SK-N-SH (cell line): ENCODE measurements at regions not wholly inside any gene's neighbourhood (a gene's known extent, or its start where the extent isn't known, plus 50 kb on each side); places are given as distances from the start of the nearest gene placed in this dataset.

Experiments used
- CTCF ChIA-PET: fragments of 300-600, 350-600 bp; formaldehyde crosslinking; extraction: SDS; loops from one replicate; lab custom pipeline; 2021; lab: Yijun Ruan, JAX
- POLR2A ChIA-PET: fragments of 350-600 bp; sonication (Branson Sonifier 250); formaldehyde crosslinking; extraction: SDS; loops from one replicate; lab custom pipeline; 2020; ENCODE audit warnings: antibody characterized with exemption, inconsistent platforms; lab: Yijun Ruan, JAX
- DNase-seq: peaks from one replicate; pipeline ENCODE4 v3.0.0; 2012
- H2AFZ ChIP-seq: fragments of 200-600 bp; sonication (generic); 2 replicates; pipeline ENCODE4 v1.8.1; 2016; ENCODE audit warnings: antibody characterized with exemption, mild to moderate bottlenecking, low read depth
- H3F3A ChIP-seq: fragments of 200-600 bp; sonication (generic); replicated peaks from 2 replicates; pipeline ENCODE3; 2016; ENCODE audit warnings: antibody characterized with exemption, mild to moderate bottlenecking; ENCODE audit not compliant: insufficient read depth
- H3K27ac ChIP-seq, 2 experiments: fragments of 200-500 bp in 1 of 2; fragments of 200-600 bp in 1 of 2; sonication (Bioruptor generic) in 1 of 2; sonication (generic), shearing (Covaris generic) in 1 of 2; 2 replicates each; pipeline versions ENCODE4 v1.5.1 to v1.6.1; 2014 to 2016; ENCODE audit warnings: low read depth in 2 of 2, inconsistent platforms in 1 of 2, low read length in 1 of 2, mild to moderate bottlenecking in 1 of 2, mixed read lengths in 1 of 2
- H3K27me3 ChIP-seq: fragments of 200-600 bp; sonication (generic), shearing (Covaris generic); 2 replicates; pipeline ENCODE4 v1.6.1; 2016; ENCODE audit warnings: mixed run types; ENCODE audit not compliant: insufficient read depth
- H3K36me3 ChIP-seq, 2 experiments: fragments of 200-500 bp in 1 of 2; fragments of 200-600 bp in 1 of 2; sonication (Bioruptor generic) in 1 of 2; sonication (generic) in 1 of 2; replicated peaks in 1 of 2; 2 replicates each; pipeline versions ENCODE3 to v1.5.1; 2014 to 2016; ENCODE audit warnings: low read length in 1 of 2, mild to moderate bottlenecking in 1 of 2; ENCODE audit not compliant: insufficient read depth in 2 of 2, control insufficient read depth in 1 of 2
- H3K4me1 ChIP-seq, 2 experiments: fragments of 200-500 bp in 1 of 2; fragments of 200-600 bp in 1 of 2; sonication (Bioruptor generic) in 1 of 2; sonication (generic), shearing (Covaris generic) in 1 of 2; 2 replicates each; pipeline versions ENCODE4 v1.5.1 to v1.6.1; 2014 to 2016; ENCODE audit warnings: low read depth in 1 of 2, low read length in 1 of 2, mixed run types in 1 of 2; ENCODE audit not compliant: insufficient read depth in 2 of 2, control insufficient read depth in 1 of 2
- H3K4me2 ChIP-seq: fragments of 200-600 bp; sonication (generic), shearing (Covaris generic); 2 replicates; pipeline ENCODE4 v1.6.1; 2017; ENCODE audit warnings: mixed run types
- H3K4me3 ChIP-seq, 2 experiments: fragments of 200-500 bp in 1 of 2; fragments of 200-600 bp in 1 of 2; sonication (Bioruptor generic) in 1 of 2; sonication (generic), shearing (Covaris generic) in 1 of 2; 2 replicates each; pipeline versions ENCODE4 v1.5.1 to v1.8.1; 2014 to 2016; ENCODE audit warnings: low read depth in 2 of 2, inconsistent platforms in 1 of 2, low read length in 1 of 2, mild to moderate bottlenecking in 1 of 2, mixed read lengths in 1 of 2, moderate library complexity in 1 of 2
- H3K79me2 ChIP-seq: fragments of 200-600 bp; sonication (generic); 2 replicates; pipeline ENCODE4 v1.8.1; 2017; ENCODE audit warnings: mild to moderate bottlenecking; ENCODE audit not compliant: insufficient read depth
- H3K9ac ChIP-seq: fragments of 200-600 bp; sonication (generic); 2 replicates; pipeline ENCODE4 v1.6.1; 2017; ENCODE audit warnings: mixed run types
- H3K9me2 ChIP-seq: fragments of 200-600 bp; sonication (generic); 2 replicates; pipeline ENCODE4 v1.6.1; 2017; ENCODE audit warnings: mixed run types
- H3K9me3 ChIP-seq: fragments of 200-600 bp; sonication (generic); 2 replicates; pipeline ENCODE4 v1.6.1; 2017; ENCODE audit warnings: mixed run types, mild to moderate bottlenecking, moderate library complexity
- H4K20me1 ChIP-seq: fragments of 200-600 bp; sonication (generic); 2 replicates; pipeline ENCODE4 v1.6.1; 2017; ENCODE audit warnings: mild to moderate bottlenecking, mixed run types; ENCODE audit not compliant: insufficient read depth
- EZH2phosphoT487 ChIP-seq: fragments of 200-600 bp; sonication (generic); IDR thresholded peaks from 2 replicates; pipeline ENCODE4 v1.6.1; 2017; ENCODE audit warnings: low read depth, mixed run types, mild to moderate bottlenecking, antibody characterized with exemption, moderate library complexity, borderline replicate concordance
- RXRA ChIP-seq: IDR thresholded peaks from 2 replicates; pipeline ENCODE4 v1.4.0; 2012; ENCODE audit warnings: low read depth, mild to moderate bottlenecking, borderline replicate concordance
- SMC3 ChIP-seq: IDR thresholded peaks from 2 replicates; pipeline ENCODE4 v1.6.1; 2012; ENCODE audit warnings: low read depth, low read length, improper control_type of control experiment
- TCF12 ChIP-seq: IDR thresholded peaks from 2 replicates; pipeline ENCODE4 v1.4.0; 2012
- ZBTB33 ChIP-seq: IDR thresholded peaks from 2 replicates; pipeline ENCODE4 v1.4.0; 2012; ENCODE audit warnings: low read depth, borderline replicate concordance
- WGBS: methylation state at CpG from one replicate; pipeline ENCODE4 v1.1.6; 2017; ENCODE audit warnings: low lambda C conversion rate; 5-methylcytosine and 5-hydroxymethylcytosine counted together
- TF ChIP-seq, protein P1 (sequence below): IDR thresholded peaks from 2 replicates; pipeline ENCODE4; 2012
- TF ChIP-seq, protein P2 (sequence below): IDR thresholded peaks from 2 replicates; pipeline ENCODE4 v1.4.0; 2012; ENCODE audit warnings: low read depth

DNA sequence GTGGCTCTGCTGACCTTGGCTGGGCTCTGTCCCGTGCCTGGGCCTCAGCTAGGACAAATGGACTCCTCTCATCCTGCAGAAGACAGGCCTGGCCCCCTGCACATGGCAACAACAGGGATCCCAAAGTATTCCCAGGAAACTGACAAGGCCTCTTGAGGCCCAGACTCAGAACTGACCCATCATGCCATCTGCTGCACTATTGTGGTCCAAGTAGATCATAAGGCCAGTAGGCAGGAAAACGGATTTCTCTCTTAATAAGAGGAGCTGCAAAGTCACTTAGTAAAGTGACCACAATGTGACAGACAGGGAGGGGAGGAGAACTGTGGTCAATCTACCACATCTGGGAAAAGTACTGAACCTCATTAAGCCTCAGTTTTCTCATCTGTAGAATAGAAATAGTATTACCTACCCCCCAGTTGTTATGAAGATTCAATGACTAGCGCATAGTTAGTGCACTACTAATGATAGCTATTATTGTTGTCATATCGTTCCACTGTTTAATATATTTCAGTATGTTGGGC is 62.1 kb upstream of the TNRC6A start:
- H3K4me2 ChIP-seq = no peak overlapping the region
- no peak overlapping the region for H3K4me3 ChIP-seq
- no peak overlapping the region for H2AFZ ChIP-seq
- no peaks in the 10 kb centered on the region for H3K27me3 ChIP-seq
- H3K9me2 ChIP-seq = no peaks in the 10 kb centered on the region
- H3K27ac ChIP-seq = no peak overlapping the region
- H3K9ac ChIP-seq = no peak overlapping the region
- H3K9me3 ChIP-seq = no peaks in the 10 kb centered on the region
- no peaks in the 10 kb centered on the region for H3K79me2 ChIP-seq
- 91% methylated on average over 4 of the region's 4 CpGs for WGBS
- POLR2A ChIA-PET = no interaction called here
- H4K20me1 ChIP-seq = no peaks in the 10 kb centered on the region
- H3K36me3 ChIP-seq = no peaks in the 10 kb centered on the region
- H3K4me1 ChIP-seq = peaks cover 9 to 17% of the 10 kb centered on the region in 2 experiments; a peak in 2 of 4 replicates
- H3F3A ChIP-seq = peaks cover 27% of the 10 kb centered on the region
- TF ChIP-seq SMC3 = no peak
- CTCF ChIA-PET = no interaction called here
- no peak for DNase-seq

GRCh38 chr16:24668481-24669061 is 60.9 kb upstream of the TNRC6A start:
- CTCF ChIA-PET = no interaction called here
- H3K27me3 ChIP-seq = no peaks in the 10 kb centered on the region
- H3K36me3 ChIP-seq = no peaks in the 10 kb centered on the region
- TF ChIP-seq, protein P1, sequence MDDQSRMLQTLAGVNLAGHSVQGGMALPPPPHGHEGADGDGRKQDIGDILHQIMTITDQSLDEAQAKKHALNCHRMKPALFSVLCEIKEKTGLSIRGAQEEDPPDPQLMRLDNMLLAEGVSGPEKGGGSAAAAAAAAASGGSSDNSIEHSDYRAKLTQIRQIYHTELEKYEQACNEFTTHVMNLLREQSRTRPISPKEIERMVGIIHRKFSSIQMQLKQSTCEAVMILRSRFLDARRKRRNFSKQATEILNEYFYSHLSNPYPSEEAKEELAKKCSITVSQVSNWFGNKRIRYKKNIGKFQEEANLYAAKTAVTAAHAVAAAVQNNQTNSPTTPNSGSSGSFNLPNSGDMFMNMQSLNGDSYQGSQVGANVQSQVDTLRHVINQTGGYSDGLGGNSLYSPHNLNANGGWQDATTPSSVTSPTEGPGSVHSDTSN = peak; percentile 32; the same call in 1 of the 2 replicates
- TF ChIP-seq EZH2phosphoT487 (no peak), TCF12 (peak; percentile 48), ZBTB33 (no peak), RXRA (peak; percentile 19; the same call in 1 of the 2 replicates)
- TF ChIP-seq, protein P2, sequence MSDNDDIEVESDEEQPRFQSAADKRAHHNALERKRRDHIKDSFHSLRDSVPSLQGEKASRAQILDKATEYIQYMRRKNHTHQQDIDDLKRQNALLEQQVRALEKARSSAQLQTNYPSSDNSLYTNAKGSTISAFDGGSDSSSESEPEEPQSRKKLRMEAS = peak; percentile 40; the same call in 1 of the 2 replicates
- H3K4me3 ChIP-seq = no peak overlapping the region
- H3K9ac ChIP-seq = peak overlapping the region; percentile 59
- peak overlapping the region; percentile 5 to 97; a peak in 2 of 4 replicates for H3K27ac ChIP-seq
- no peaks in the 10 kb centered on the region for H3K9me2 ChIP-seq
- POLR2A ChIA-PET = no interaction called here
- no peaks in the 10 kb centered on the region for H3K9me3 ChIP-seq
- H3K4me2 ChIP-seq = peak overlapping the region; percentile 16; the same call in 1 of the 2 replicates
- H3F3A ChIP-seq = peaks cover 27% of the 10 kb centered on the region
- no peak for DNase-seq
- H2AFZ ChIP-seq = peak overlapping the region; percentile 51; the same call in 1 of the 2 replicates
- H4K20me1 ChIP-seq = no peaks in the 10 kb centered on the region
- WGBS = 62% methylated on average over 9 of the region's 9 CpGs
- peaks cover 9 to 17% of the 10 kb centered on the region in 2 experiments; a peak in 2 of 4 replicates for H3K4me1 ChIP-seq
- no peaks in the 10 kb centered on the region for H3K79me2 ChIP-seq
